Stimulated activated CD4-positive, alpha-beta T cell treated with anti-CD3 and anti-CD28 coated beads, Interleukin-4, amount 100 ng/mL, for 24 hours (primary cell): ENCODE measurements at regions not wholly inside any gene's neighbourhood (a gene's known extent, or its start where the extent isn't known, plus 50 kb on each side); places are given as distances from the start of the nearest gene placed in this dataset.

Experiments used
- DNase-seq: peaks from one replicate; pipeline ENCODE4 v3.0.0-alpha.2; 2020

DNA sequence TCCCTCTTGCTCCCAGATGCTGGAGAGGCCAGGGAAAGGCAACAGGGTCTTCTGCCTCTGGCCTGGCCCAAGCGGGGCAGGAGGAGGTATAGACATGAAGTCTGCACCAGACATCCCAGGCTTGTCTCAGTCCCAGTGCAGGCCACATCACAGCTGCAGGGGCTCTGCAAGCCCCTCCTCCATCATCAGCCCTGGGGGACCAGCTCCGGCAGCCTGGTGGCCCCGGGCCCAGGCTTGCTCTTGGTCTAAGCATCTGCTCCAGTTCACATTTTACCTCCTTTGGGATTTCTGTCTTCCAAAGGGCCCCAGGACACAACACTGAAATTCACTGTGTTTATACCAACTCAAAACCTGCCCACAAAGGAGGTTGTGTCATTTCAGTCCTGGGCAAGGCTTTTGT lies 359.4 kb downstream of the ZNF536 start:
- no peak for DNase-seq

GRCh38 chr19:30729451-30729850 lies 357.3 kb downstream of the ZNF536 start:
- no peak for DNase-seq

GRCh38 chr19:30722761-30723160 lies 350.6 kb downstream of the ZNF536 start:
- DNase-seq = no peak

- no peak for DNase-seq
Measured at GRCh38 chr19:30722186-30722585, 350.0 kb downstream of the ZNF536 start.

DNA sequence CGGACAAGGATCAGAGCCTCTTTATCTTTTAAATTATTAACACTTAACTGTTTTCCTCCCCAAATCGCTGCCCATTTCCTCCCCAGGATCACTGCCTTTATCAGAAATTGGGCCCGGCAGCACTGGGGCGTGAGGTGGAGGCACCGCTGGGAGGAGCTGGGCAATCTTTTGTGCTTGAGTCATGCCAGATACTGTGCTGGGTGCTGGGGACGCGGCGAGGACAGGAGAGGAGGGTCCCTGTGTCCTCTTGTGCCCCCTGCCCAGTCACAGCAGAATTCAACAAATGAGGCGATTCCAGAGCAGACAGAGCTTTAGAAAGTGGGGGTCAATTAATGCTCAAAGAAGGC lies 347.8 kb downstream of the ZNF536 start:
- no peak for DNase-seq

- no peak for DNase-seq
Measured at GRCh38 chr19:30719189-30719998, 347.2 kb downstream of the ZNF536 start.

DNA sequence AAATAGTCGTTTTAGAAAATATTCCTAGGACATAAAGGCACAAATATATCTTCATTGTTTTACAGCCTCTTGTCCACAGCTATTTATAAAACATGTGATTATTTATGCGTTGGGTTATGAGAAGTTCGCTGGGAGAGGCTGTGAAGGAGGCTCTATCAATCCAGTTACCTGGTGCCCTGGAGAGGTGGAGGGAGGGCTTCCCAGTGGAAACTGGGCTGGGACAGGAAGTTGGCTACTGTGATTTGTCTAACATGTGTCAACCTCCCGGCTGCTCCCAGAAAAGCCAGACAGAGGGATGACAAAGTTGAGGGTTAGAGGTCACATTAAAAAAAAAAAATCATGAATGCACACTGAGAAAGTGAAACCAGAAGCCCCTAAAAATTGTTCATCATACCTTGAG lies 346.5 kb downstream of the ZNF536 start:
- no peak for DNase-seq

DNA sequence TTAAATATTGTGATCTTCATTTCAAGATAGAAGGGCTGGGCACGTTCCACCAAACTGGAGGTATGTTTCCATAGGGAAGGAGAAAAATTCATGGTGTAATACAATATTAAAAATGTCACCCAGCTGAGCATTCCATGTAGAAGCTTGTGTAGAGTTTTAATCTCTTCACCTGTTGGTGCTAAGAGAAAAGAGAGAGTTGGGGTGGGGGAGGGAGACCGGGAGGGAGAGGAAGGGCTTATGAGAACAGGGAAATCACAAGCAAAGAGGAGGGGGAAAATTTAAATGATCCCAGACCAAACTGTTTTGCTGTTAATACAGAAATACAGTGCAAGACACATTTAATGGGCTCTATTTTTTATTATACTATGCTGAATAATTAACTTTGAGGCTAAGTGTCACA lies 345.8 kb downstream of the ZNF536 start:
- no peak for DNase-seq

- DNase-seq = no peak
Measured at GRCh38 chr19:30717381-30717780, 345.2 kb downstream of the ZNF536 start.

DNA sequence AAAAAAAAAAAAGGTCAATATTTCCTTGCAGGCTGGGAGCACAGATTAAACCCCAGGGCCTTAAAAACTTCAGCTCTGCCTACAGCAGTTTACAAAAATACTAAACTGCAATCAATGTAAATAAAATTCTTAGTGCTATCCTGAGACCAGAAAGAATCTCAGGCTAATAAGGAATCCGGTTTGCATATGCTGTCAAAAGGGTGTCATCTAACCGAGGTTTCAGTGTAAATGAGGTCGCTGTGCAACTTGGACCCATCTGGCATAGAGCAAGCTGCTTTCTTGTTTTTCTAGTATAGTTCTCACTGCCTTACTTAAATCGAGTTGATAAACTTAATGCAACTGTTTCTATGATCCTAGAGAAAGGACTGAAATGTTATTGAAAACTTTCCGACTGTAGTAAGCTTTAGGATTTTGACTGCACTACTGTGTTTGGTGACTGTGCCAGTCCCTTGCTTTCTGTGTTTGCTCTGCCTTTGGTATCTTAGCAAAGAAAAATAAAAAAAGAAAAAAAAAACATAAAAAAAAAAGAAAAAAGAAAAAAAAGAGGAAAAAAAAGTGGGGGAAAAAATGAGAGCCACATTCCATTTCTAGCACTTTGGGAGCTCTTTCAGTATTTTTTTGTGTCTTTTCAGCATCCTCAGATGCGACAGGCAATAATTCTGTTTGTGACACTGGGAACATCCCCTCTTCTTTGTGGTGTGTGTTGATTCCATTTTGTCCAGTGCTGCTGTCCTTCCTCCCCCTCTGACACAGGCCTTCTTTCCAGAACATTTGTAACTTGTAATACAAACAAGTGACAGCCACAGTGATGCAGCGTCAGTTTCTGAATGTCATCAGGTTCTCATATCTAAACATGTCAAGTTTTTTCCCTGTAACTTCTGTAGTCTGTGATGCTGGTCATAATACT lies 340.5 kb downstream of the ZNF536 start:
- DNase-seq = no peak

- no peak for DNase-seq
Measured at GRCh38 chr19:30711826-30712225, 339.6 kb downstream of the ZNF536 start.

GRCh38 chr19:30711296-30711695 lies 339.1 kb downstream of the ZNF536 start:
- no peak for DNase-seq

- no peak for DNase-seq
Measured at GRCh38 chr19:30710721-30711120, 338.5 kb downstream of the ZNF536 start.

DNA sequence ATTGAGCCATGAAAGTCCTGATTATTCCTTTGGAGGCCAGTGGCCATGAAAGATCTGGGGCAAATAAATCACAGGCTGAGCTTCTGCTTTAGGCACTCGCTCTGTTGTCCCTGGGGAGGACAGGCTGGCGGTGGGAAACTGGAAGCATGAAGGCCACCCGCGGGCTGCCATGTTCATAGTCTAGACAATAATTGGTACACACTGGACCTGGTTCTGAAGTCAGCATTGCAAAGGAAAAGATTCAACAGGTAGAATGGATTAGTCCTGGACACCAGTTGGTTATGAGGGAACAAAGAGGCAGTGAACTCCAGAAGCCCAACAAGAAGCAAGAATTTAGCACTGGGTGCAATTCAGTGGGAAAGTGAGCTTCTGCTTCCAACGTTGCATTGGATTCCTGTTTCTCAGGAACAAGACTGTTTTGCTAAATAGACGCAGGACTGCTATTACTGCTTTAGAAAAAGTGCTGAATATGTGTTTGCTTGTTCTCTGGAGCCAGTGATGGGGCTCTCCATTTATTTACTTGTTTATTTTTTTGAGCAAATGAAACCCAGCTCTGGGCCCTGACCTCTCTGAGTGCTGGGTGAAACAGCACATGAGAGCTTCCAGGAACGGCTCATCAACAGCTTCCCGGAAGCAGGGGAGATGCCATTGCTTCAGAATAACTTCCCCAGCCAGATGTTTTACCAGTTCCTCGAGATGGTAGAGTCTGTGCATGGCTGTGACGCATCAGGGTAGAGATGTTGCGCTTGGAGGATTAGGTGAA lies 336.4 kb downstream of the ZNF536 start:
- DNase-seq = no peak

DNA sequence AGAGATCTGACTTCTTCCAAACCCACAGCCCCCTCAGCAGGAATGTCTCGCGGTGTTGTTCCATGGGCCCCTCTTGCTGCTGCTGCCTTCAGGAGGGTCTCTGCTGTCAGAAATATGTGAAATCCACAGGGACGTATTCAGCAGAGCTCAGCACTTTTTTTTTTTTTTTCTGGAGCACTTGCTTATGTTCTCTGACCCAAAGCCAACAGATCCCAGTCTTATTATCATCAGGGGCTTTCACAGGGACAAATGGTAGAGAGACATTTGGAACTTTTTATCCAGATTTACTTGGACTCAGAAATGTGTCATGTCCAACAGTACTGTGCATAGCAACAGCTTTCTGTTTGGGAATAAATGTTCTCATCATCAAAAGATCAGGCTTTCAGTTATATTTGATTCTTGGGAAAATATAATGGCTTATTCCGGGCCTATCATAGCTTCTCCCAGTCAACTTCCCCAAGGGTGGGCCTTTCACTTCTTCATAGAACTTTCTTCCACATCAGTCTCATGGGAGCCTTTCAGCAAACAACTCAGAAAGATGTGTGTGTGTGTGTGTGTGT lies 332.7 kb downstream of the ZNF536 start:
- no peak for DNase-seq

DNA sequence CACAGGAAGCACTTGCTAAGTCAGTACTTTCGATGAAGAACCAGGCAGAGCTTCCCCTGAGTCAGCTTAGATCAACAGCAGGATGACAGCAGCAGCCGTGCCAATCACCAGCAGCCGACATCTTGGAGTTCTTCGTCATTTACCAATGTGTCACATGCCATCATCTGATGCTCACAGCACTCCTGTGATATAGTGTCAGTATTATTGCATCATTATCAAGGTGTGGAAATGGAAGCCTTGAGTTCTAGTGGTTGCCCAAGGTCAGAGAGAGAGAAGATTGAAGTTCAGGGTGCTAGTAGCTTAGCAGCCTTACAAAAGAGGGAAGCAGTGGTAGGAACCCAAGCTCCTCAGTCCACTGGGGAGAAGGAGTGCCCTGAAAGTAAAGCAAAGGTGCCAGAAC lies 331.5 kb downstream of the ZNF536 start:
- DNase-seq = no peak

- no peak for DNase-seq
Measured at GRCh38 chr19:30701178-30701577, 329.0 kb downstream of the ZNF536 start.

DNA sequence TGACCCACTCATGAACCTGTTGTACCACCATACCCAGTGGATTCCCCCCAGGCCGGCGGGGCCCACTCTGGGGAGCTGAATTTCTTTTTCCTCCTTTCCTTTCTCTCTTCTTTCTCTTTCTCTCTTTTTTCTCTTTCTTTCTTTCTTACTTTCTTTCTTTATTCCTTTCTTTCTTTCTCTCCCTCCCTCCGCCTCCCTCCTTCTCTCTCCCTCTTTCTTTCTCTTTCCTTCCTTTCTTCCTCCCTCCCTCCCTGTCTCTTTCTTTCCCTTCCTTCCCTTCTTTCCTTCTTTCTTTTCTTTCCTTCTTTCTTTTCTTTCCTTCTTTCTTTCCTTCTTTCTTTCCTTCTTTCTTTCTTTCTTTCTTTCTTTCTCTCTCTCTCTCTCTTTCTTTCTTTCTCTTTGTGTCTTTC lies 327.7 kb downstream of the ZNF536 start:
- no peak for DNase-seq

DNA sequence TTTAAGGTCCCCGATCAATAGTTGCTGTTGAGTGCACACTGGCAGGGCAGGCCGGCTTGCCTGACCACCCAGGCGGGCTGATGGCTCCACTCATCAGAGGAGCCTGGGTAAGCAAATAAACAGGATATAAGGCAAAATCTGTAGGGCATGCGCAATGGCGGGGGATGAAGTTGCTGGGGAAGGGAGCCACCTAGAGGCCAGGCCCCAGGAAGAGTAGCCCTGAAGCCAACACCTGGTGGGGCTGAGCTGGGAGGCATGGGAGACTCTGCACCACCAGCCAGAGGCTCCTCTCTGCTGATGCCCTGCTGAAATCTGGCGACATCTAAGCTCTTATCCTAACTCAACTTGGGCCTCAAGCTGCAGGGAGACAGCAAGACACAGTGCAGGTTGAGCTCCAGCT lies 324.3 kb downstream of the ZNF536 start:
- DNase-seq = no peak

DNA sequence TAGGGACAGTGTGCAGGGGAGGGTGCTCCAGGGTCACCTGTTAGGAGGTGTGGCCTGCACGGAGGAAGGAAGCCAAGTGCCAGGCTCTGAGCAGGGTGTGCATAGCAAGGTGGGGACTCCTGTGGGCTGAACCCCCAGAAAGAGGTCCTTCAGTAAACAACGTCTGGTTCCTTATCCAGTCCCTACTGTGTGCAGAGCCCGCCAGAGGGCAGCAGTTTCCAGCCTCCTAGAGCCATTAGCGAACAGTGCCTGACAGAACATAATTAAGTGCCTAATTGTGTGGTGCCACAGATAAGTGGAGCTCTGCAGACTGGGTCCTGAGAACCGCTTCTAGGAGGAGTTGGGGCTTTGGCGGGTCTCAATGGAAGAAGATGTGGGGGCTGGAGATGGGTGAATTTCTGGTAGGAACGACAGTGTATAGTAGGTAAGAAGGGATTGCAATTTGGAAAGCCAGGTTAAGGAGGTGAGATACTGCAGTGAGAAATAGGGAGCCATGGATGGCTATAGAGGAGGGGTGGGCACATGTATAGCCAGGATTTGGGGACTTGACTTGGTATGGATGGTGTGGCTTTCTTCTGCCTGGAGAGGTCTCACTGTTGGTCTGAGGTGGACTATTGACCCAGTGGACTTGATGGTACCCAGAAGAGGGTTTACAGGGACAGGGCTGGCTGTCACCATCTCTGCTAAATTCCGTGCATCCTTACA lies 323.1 kb downstream of the ZNF536 start:
- DNase-seq = no peak

DNA sequence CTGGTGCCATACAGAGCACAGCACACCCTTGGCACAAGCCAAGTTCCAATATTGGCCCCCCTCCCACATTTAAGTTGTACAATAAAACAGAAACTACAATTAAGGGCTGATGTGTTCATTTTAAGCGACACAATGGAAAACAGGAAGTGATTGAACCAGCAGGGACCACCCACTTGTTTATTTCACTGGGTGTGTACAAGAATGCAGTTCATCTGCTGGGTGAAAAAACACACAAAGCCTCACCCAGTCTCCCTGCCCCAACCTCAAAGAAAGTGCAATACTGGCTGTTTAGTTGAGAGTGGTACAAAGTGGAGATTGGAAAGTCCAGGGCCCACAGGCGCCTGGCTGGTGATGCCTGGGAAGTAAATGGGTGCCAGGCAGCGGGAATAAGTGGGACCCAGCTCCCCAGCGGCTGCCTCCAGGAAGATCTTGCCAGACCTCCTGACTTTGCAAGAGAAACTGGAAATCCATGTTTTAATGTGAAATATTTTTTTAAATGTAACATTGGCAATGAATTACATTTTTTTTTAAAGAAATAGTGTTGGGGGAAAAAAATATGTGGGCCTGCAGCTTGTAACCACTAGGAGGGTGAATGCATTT lies 322.1 kb downstream of the ZNF536 start:
- DNase-seq = no peak

- no peak for DNase-seq
Measured at GRCh38 chr19:30692879-30693503, 320.8 kb downstream of the ZNF536 start.
